SK-N-DZ (cell line): ENCODE measurements at regions not wholly inside any gene's neighbourhood (a gene's known extent, or its start where the extent isn't known, plus 50 kb on each side); places are given as distances from the start of the nearest gene placed in this dataset.
"Not testable (repeated sequence)": the region's sequence is repeated elsewhere in the genome, so short reads cannot be mapped to it uniquely, and the experiment has no call there.

Experiments used
- DNase-seq: peaks from one replicate; pipeline ENCODE4 v3.0.0-alpha.2; 2015; ENCODE audit warnings: low spot score

- DNase-seq: peak; percentile 78
Observed at GRCh38 chr16:73956587-73957494, 339.8 kb upstream of the PSMD7 start.

- no peak for DNase-seq
Observed at GRCh38 chr16:73955702-73956101, 340.9 kb upstream of the PSMD7 start.

GRCh38 chr16:73955255-73955654 is 341.4 kb upstream of the PSMD7 start:
- DNase-seq: no peak

GRCh38 chr16:73951481-73951880 is 345.1 kb upstream of the PSMD7 start:
- peak; percentile 13 for DNase-seq

DNA sequence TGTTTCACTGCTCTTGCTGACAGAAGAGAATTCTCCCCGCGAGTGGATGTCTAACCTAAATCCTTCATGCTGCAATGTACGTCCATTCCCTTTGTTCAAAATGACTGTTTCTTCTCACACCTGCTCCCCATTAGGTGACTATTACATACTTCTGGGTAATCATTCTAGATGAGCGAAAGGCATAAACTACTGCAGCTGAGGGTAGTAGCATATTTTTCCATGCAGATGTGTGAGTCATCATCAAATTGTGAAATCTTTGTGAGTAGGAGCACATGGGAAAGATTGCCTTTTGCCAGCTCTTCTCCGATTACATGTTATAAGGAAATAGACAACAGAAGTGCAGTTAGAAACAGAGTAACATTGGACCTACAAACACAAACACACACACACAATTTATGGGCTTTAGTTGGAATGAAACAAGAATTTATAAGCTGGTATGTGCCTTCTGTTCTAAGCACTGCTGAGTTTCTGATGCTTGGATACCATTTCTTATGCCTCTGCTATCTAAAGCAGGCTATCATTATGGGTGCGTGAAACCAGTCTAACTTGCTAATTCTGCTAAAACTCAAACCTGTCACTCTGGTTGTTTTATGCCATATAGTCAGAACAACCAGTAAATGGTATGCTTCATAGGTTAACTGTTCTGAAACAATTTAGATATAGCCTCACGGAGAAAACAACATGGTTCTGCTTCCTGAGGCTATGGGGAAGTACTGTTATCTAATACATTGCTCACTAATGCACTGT is 346.9 kb upstream of the PSMD7 start:
- no peak for DNase-seq

DNA sequence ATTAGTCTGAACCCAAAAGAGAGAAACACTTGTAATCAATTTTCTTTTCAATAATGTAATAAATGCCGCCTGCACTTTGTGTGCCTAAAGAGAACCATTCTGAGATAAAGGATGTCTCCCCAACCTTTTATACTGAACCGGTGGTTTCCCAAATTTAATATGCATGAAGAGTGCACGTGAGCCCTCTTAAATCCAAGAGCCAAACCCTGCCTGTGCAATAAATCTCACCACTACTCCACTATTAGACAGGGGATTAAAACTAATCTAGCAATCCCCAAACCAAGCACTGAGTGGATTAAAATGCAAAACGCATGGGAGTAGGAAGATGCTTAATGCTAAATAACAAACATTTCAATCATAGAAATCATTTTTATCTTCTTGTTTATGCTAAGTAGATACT is 351.0 kb upstream of the PSMD7 start:
- no peak for DNase-seq

DNA sequence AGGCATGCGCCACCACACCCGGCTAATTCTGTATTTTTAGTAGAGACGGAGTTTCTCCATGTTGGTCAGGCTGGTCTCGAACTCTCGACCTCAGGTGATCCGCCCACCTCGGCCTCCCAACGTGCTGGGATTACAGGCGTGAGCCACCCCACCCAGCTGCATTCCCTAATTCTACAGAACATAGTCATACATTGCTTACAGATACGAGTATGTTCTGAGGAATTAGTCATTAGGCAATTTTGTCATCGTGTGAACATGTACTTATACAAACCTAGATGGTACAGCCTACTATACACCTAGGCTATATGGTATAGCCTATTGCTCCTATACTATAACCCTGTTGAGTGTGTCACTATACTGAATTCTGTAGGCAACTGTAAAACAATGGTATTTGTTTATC is 353.4 kb upstream of the PSMD7 start:
- not testable (repeated sequence) for DNase-seq

- not testable (repeated sequence) for DNase-seq
Observed at GRCh38 chr16:73940786-73941185, 355.8 kb upstream of the PSMD7 start.

GRCh38 chr16:73923951-73924350 is 372.7 kb upstream of the PSMD7 start:
- no peak for DNase-seq

DNA sequence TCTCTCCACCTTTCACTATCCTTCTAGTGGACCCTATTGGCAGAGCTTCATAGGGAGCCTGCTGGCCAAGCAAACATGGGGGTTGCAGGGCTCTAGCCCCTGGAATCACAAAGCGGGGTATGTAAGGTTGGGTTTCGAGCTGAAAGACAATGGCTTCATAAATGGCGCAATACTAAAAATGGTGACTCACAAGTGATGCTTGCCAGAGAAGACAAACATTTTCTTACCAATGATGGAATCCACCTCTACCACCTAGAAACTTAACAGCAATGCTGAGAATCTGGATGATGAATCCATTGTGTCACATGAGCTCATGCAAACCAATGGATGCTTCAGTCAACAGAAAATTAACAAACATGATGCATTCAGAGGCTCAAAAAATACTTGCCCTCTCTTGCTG is 375.3 kb upstream of the PSMD7 start:
- no peak for DNase-seq

GRCh38 chr16:73916829-73917594 is 379.6 kb upstream of the PSMD7 start:
- no peak for DNase-seq

DNA sequence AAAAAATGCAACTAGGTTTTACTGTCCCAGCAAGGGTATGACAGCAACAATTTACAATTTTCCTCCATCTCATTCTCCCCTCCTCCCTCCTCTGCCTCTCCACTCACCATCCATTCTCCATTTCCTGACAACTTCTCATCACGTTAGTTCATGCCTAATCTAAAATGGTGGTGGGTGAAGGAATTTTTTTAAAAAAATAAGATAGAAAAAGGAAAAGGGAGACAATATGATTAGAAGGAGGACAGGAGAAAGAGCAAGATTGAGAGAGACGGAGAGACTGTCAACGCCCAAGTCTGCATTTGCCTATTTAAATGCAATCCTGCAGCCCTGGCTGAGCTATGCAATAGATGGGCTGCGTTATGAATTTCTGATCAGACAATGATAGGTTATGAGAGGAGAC is 380.7 kb upstream of the PSMD7 start:
- DNase-seq: no peak

DNA sequence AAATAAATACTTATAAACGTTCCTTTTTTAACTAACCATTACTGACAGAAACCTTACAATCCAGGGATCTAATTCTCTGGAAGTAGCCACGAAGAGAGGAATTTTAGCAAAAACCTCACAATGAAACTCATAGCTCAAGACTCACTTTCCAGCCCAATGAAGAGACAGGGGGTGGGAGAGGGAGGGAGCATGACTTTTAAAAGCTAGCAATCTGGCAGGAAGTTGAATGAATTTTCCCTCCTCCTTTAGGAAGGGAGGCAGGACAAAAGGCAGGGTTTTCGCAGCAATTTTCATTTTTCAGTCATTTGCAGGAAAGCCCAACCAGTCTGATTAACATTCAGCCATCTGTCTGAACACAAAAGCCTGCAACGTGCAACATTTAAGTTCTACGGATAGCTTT is 381.5 kb upstream of the PSMD7 start:
- no peak for DNase-seq

- no peak for DNase-seq
Observed at GRCh38 chr16:73912850-73913249, 383.8 kb upstream of the PSMD7 start.

GRCh38 chr16:73912281-73912680 is 384.3 kb upstream of the PSMD7 start:
- no peak for DNase-seq

DNA sequence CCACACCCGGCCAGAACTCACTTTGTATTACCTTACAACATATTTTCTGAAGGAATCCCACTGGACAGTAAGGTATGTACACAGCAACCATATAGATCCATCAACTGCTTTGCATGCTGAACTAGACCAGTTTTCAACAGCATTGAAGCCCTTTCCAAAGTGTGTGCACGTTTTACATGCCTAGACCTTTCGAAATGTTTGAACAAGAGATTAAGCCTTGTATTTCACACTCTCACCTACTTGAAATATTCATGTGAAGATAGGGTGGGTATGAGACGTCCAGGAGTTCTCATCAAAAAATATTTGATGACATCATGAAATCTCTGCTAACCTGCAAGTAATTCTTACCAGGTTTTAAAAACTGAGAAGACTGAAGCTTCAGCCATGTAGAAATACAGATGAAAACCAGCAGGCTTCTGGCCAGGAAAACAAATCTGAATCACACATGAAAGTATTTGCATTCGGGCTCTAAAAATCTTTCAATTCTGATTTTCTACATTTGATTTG is 387.0 kb upstream of the PSMD7 start:
- DNase-seq: no peak

GRCh38 chr16:73891129-73891542 is 405.5 kb upstream of the PSMD7 start:
- DNase-seq: peak; percentile 57

- no peak for DNase-seq
Observed at GRCh38 chr16:73890186-73891128, 406.2 kb upstream of the PSMD7 start.

GRCh38 chr16:73888840-73889490 is 407.6 kb upstream of the PSMD7 start:
- no peak for DNase-seq

- DNase-seq: no peak
Observed at GRCh38 chr16:73887911-73888310, 408.7 kb upstream of the PSMD7 start.
